GM18870 (cell line): ENCODE measurements at regions not wholly inside any gene's neighbourhood (a gene's known extent, or its start where the extent isn't known, plus 50 kb on each side); places are given as distances from the start of the nearest gene placed in this dataset.

ENCODE experiments used
- ATAC-seq: cut with Tn5 transposase; IDR thresholded peaks from one replicate; pipeline ENCODE4 v1.9.1; 2021; ENCODE audit warnings: moderate library complexity; ENCODE audit not compliant: unreplicated experiment

DNA sequence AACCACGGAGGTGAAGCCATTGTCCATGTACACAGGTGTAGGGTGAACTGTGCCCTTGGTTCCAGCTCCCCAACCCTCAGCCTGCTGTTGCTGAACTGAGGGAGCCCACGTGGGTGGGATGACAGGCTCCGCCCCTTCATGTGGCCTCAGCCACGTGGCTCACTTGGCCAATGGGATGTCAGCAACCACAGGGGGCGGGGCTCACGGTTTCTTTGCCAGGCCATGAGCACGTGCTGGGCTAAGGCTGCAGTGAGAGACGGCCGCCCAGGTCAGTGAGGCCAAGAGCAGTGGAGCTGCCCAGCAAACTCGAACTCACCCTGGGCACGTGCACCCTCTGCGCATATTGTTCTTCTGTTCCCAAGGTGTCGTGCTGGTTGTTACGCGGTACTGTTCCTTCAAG, 282.6 kb downstream of the IRF8 start:
- no peak for ATAC-seq

DNA sequence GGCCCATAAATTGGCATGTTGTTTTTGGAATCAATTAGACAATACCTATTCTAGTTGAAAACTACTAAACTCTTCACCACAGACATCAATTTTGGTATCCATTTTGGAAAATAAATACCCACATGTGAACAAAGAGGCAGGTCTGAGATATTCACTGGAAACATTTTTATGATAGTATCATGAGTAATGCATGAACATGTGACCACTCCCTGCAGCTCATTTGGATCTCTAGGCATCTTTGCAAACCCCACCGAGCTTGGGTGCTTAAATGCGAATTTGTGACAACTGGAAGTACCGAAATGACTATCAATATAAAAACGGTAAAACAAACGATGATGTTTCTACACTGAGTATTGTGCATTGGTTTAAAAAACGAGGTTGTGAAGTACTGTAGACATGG, 285.2 kb downstream of the IRF8 start:
- no peak for ATAC-seq

DNA sequence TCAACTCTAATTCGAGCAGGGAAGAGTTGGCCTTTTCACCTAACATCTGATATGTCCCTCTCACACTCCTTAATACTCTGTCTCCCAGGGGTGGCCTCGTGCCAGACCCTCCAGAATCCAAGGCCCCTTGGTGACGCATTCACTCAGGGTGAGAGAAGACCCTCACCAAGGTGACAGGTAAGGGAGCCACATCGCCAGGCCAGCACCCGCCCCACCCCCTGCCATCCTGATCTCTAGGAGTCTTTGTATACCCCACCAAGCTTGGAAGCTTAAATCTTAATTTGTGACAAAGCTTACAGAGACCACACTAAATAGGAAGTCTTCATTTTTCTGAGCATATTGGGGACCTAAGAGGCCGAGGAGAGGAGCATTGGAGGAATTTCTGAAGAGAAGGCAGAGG, 286.1 kb downstream of the IRF8 start:
- ATAC-seq = no peak

GRCh38 chr16:86186313-86186712, 287.4 kb downstream of the IRF8 start:
- ATAC-seq = no peak

GRCh38 chr16:86189934-86190333, 291.0 kb downstream of the IRF8 start:
- ATAC-seq = no peak

- ATAC-seq = no peak
Measured at GRCh38 chr16:86191663-86192062, 292.7 kb downstream of the IRF8 start.

GRCh38 chr16:86193528-86194193, 294.7 kb downstream of the IRF8 start:
- no peak for ATAC-seq

GRCh38 chr16:86195863-86196630, 297.1 kb downstream of the IRF8 start:
- ATAC-seq = no peak

DNA sequence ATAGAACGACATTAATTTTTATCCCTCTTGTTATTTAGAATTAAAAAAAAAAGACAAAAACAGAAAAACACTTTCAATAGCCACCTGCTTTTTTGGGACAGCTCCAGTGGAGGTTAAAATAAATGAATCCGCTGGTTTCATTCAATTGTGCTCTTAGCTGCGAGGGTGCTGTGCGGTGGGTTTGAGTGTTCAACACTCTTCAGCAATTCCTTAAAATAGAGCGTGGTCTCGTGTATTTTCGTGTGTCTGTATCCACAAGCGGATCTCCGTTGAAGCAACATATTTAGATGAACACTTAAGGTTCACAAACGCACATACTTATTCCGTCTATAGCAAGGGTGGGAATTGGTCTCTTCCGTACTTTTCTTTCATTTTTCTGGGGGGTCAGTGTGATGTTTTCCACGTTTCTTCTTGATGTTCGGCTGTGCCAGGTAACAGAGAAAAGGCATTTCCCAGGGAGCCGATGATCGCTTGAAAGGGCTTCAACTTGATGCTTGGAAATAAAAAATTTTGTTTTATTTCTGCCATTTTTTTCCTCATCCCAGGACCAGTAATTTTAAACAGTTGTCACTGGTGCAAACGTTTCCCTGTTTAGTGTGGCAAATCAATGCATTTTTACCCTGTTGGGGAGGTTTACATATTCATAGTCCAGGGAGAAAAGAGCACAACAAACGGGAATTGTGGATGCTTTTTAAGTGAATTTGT, 297.9 kb downstream of the IRF8 start:
- no peak for ATAC-seq

DNA sequence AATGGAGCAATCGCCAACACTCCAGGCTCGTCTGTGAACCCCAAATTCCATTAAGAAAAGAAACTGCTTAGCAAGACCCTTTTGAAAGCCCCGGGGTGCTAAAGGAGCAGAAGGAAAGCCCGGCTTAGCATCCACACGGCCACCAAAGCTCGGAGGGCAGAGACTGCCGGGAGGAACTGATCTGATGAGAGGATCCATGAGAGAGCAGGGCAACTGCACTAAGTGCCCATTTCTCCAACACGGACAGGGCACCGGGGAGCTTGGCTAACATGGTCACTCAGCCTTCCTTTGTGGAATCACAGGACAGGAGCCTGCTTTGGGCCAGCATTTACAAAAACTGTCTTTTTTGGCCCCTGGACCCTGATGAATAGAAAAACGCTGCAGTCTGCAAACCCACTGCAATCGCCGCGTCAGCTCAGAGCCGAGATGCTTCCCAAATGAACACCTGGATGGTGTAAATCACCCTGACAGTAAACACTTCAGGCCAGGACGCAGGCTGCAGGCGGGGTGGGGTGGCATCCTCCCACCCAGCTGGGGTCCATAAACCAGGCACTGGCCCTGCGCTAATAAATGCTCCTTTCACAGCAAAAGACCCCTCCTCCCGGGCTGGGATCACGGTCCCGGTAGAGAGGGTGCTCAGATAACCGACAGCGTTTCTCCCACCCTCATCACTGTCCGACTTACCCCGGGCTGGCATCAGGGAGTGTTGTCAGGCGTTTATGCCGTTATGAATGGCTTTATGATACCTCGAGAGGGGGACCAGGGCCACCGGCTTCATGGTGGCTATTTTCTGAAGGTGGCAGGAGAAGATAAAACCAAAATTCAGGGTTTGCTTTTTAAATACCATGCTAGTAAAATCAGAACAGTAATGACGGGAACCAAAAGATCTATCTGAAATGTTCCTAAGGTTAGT, 299.5 kb downstream of the IRF8 start:
- no peak for ATAC-seq

DNA sequence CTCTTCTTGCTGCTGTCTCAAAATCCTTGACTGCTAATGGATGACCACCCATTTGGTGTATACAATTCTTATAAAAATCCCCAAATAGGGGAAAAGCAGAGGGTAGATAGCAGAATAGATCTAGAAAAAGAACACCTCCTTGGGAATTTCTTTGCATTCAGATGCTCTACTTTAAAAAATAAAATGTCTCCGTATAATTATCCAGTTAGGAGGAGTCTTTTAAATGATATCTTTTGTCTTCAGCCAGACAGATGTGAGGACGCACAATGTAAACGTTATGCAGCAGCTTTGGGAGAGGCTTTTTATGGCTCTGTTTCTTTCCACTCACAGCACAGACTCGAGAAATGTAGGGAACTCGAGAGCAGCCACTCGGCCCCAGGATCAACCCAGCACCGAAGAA, 300.2 kb downstream of the IRF8 start:
- no peak for ATAC-seq

DNA sequence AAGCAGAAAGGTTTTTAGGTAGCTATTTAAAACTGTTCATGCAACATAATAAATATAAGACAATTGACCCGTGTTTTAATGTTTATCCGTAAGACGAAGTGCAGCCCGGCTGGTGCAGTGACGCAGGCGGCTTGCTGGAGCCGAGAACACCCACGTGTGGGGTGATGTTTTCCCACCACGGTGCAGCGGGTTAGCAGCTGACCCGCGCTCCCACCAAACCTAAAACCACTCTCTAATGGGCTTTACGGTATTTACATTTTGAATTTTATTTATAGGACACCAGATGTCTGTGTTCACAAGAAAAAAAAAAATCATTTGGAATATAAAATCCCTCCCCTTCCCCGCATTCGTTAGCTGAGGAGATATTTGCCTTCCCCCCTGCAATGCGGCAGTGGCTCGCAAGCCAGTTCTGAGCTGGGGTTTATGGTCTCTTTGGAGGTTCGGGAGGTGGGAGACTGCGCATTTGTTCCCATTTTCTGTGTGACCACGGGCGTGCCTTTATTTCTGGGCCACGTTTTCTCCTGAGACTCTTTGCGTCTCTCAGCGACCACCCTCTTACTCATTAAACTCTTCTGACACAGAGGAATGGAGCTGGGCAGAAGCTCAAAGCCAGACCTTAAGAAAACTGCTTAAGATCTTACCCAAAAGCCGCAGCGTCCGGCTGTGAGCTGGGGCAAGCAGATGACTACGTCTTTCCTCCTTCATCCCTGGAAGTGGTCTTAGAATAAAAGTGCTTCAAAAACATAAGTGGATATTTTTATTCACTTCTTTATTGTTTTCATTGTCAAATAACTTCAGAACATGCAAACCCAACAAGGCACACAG, 301.1 kb downstream of the IRF8 start:
- ATAC-seq = no peak

DNA sequence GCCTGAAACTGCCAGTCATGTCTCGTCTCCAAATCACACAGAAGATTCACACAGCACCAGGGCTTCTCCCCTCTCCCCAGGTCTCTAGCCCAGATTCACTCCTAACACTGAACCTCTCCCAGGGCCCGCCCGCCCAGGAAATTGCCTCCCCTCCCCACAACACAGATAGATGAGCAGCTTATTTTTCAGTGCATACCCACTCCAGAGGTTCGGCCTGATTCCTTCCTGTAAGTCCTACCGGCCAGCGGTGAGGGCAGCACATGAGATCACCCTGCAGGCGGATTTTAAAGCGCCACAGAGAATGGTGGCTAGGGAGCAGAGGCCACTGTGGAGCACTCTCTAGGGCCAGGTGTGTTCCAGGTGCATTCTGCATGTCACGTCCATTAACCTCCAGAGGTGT, 301.8 kb downstream of the IRF8 start:
- ATAC-seq = no peak

DNA sequence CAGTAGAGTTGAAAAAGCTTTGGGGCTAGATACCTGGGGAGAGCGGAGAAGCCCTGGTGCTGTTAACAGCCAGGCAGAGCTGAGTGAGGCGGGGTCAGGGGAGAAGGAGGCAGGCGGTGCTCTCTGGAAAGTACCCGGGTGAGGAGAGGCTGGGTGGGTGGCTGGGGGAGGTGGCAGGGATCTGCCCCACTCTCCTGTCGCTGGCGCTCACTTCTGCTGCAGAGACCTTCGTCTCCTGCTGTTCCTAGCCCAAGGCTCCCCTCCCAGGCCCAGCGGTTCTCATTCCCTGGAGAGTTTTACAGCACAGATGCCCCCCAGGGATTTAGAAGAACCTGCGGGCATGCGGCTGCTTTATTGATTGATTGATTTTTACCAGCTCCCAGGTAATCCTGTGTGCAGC, 302.8 kb downstream of the IRF8 start:
- no peak for ATAC-seq

DNA sequence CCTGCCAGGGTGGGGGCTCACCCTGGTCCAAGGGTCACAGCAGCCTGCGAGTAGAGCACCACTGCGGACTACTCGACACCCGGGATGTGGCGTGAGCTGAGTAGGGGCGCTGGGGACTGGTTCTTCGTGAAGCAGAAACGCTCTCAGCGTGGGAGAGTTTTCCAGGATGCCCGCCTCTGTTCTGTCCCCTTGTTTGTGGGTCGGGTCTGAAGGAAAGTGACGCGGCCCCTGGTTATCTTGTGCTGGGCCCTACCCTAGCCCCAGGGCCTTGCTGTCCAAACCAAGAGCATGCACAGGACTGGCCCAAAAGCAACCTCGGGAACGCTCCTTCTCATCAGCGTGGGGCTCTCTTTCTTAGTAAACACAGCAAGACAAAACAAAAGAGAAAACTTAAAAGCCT, 303.3 kb downstream of the IRF8 start:
- no peak for ATAC-seq

- no peak for ATAC-seq
Measured at GRCh38 chr16:86202760-86203426, 303.9 kb downstream of the IRF8 start.

DNA sequence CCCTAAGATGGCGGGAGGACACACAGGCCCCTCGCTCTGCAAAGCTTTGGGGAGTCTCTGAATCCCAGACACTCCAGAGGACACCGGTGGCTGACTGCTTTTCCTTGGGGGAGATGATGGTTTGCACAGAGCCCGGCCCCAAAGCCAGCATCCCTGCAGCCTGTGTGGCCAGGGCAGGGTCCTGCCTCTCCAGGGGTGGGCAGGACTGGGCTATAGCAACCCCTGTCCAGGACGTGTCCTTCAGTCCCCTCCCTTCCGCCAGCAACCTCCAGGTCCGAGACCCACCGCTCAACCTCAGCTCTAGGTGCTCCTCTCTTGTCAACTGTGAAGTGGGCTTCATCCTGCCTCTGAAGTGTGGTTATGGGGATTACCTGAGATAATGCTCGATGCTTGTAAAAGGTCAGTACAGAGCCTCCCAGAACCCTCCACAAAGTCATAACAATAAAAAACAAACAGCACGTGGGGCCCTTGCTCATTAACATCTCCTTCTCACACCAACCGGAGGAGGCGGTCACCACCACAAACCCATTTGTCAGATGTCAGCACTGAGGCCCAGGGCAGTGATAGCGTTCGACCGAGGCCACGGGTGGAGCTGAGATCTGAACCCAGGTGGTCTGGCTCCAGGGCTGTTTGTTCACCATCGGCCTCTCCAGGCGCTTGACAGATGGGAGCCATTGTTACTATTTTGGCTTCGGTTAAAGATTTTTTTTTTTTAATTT, 304.8 kb downstream of the IRF8 start:
- no peak for ATAC-seq

- no peak for ATAC-seq
Measured at GRCh38 chr16:86205521-86206245, 304.6 kb upstream of the FOXF1 start.
